H9 (cell line): ENCODE measurements at regions not wholly inside any gene's neighbourhood (a gene's known extent, or its start where the extent isn't known, plus 50 kb on each side); places are given as distances from the start of the nearest gene placed in this dataset.

Source experiments
- DNase-seq: peaks from one replicate; pipeline ENCODE4 v3.0.0-alpha.2; 2017
- H2AFZ ChIP-seq: one replicate; pipeline ENCODE4 v1.6.1; 2013; ENCODE audit warnings: mild to moderate bottlenecking, low read length, control low read depth, moderate library complexity
- H2AK5ac ChIP-seq: 2 replicates; pipeline ENCODE4 v1.6.1; 2013; ENCODE audit warnings: low read length, control low read depth, mixed read lengths; ENCODE audit not compliant: insufficient read length
- H2BK120ac ChIP-seq: one replicate; pipeline ENCODE4 v1.6.1; 2013; ENCODE audit warnings: low read depth, mild to moderate bottlenecking, low read length, control low read depth, inconsistent platforms; ENCODE audit not compliant: poor library complexity, severe bottlenecking
- H2BK12ac ChIP-seq: 2 replicates; pipeline ENCODE4 v1.6.1; 2013; ENCODE audit warnings: low read length, control low read depth, mixed read lengths, low read depth; ENCODE audit not compliant: insufficient read length
- H2BK15ac ChIP-seq: 2 replicates; pipeline ENCODE4 v1.6.1; 2013; ENCODE audit warnings: low read depth, low read length, control low read depth
- H2BK20ac ChIP-seq: one replicate; pipeline ENCODE4 v1.6.1; 2013; ENCODE audit warnings: low read depth, mild to moderate bottlenecking, low read length, control low read depth, inconsistent platforms; ENCODE audit not compliant: poor library complexity, severe bottlenecking
- H2BK5ac ChIP-seq: 2 replicates; pipeline ENCODE4 v1.6.1; 2013; ENCODE audit warnings: low read length, control low read depth, mixed read lengths; ENCODE audit not compliant: insufficient read length
- H3K14ac ChIP-seq: 2 replicates; pipeline ENCODE4 v1.6.1; 2013; ENCODE audit warnings: low read length, control low read depth; ENCODE audit not compliant: insufficient read depth
- H3K18ac ChIP-seq: 2 replicates; pipeline ENCODE4 v1.6.1; 2013; ENCODE audit warnings: low read depth, mild to moderate bottlenecking, mixed read lengths, low read length, control low read depth; ENCODE audit not compliant: insufficient read length
- H3K23ac ChIP-seq: 2 replicates; pipeline ENCODE4 v1.6.1; 2013; ENCODE audit warnings: low read length, control low read depth, mixed read lengths, low read depth; ENCODE audit not compliant: insufficient read length
- H3K23me2 ChIP-seq: 2 replicates; pipeline ENCODE4 v1.6.1; 2013; ENCODE audit warnings: low read depth, mild to moderate bottlenecking, mixed read lengths, low read length, control low read depth; ENCODE audit not compliant: insufficient read length, poor library complexity, severe bottlenecking
- H3K27ac ChIP-seq: 2 replicates; pipeline ENCODE4 v1.5.1; 2013; ENCODE audit warnings: low read length, control low read depth, mixed read lengths, low read depth; ENCODE audit not compliant: insufficient read length
- H3K27me3 ChIP-seq: 2 replicates; pipeline ENCODE4 v1.6.1; 2013; ENCODE audit warnings: low read length, control low read depth, inconsistent platforms; ENCODE audit not compliant: insufficient read depth
- H3K4ac ChIP-seq: 2 replicates; pipeline ENCODE4 v1.6.1; 2013; ENCODE audit warnings: low read depth, mild to moderate bottlenecking, control low read depth, inconsistent platforms, low read length, moderate library complexity
- H3K4me1 ChIP-seq: 2 replicates; pipeline ENCODE4 v1.6.1; 2013; ENCODE audit warnings: low read length, control low read depth, inconsistent platforms; ENCODE audit not compliant: insufficient read depth
- H3K4me2 ChIP-seq: 2 replicates; pipeline ENCODE4 v1.6.1; 2013; ENCODE audit warnings: low read length, control low read depth, mixed read lengths; ENCODE audit not compliant: insufficient read length, insufficient read depth
- H3K56ac ChIP-seq: 2 replicates; pipeline ENCODE4 v1.6.1; 2013; ENCODE audit warnings: low read depth, mild to moderate bottlenecking, mixed read lengths, low read length, control low read depth; ENCODE audit not compliant: insufficient read length
- H3K79me1 ChIP-seq: 2 replicates; pipeline ENCODE4 v1.6.1; 2013; ENCODE audit warnings: low read depth, mild to moderate bottlenecking, moderate library complexity, low read length, control low read depth, inconsistent platforms; ENCODE audit not compliant: insufficient read depth, poor library complexity, severe bottlenecking
- H3K79me2 ChIP-seq: 2 replicates; pipeline ENCODE4 v1.6.1; 2013; ENCODE audit warnings: low read length, control low read depth, inconsistent platforms; ENCODE audit not compliant: insufficient read depth
- H3K9ac ChIP-seq: 2 replicates; pipeline ENCODE4 v1.6.1; 2013; ENCODE audit warnings: low read length, control low read depth, mixed read lengths; ENCODE audit not compliant: insufficient read length; ENCODE audit errors: extremely low read depth
- H3K9me3 ChIP-seq: one replicate; pipeline ENCODE4 v1.6.1; 2013; ENCODE audit warnings: low read depth, low read length, inconsistent platforms; ENCODE audit not compliant: control insufficient read depth
- H3T11ph ChIP-seq: one replicate; pipeline ENCODE4 v1.6.1; 2013; ENCODE audit warnings: mild to moderate bottlenecking, low read length, control low read depth, inconsistent platforms
- H4K20me1 ChIP-seq: one replicate; pipeline ENCODE4 v1.6.1; 2013; ENCODE audit not compliant: control insufficient read depth, insufficient read length, insufficient read depth
- H4K5ac ChIP-seq: 2 replicates; pipeline ENCODE4 v1.6.1; 2013; ENCODE audit warnings: low read depth, mild to moderate bottlenecking, mixed read lengths, low read length, control low read depth; ENCODE audit not compliant: insufficient read length
- H4K8ac ChIP-seq: replicated peaks from 2 replicates; pipeline ENCODE4 v1.6.1; 2013; ENCODE audit warnings: low read length, control low read depth, mixed read lengths, low read depth; ENCODE audit not compliant: insufficient read length
- H4K91ac ChIP-seq: 2 replicates; pipeline ENCODE4 v1.6.1; 2013; ENCODE audit warnings: low read depth, mild to moderate bottlenecking, moderate library complexity, mixed read lengths, low read length, control low read depth; ENCODE audit not compliant: insufficient read length
- H3K27ac Mint-ChIP-seq, 3 experiments: 2 replicates in 2 of 3; 3 replicates in 1 of 3; pipeline ENCODE4 v1.8.0; 2020 to 2021; ENCODE audit warnings: mixed read lengths in 3 of 3, mild to moderate bottlenecking in 1 of 3, moderate library complexity in 1 of 3
- H3K27me3 Mint-ChIP-seq: 2 replicates; pipeline ENCODE4 v1.8.0; 2021; ENCODE audit warnings: low read depth, mild to moderate bottlenecking, moderate library complexity, mixed read lengths
- H3K36me3 Mint-ChIP-seq, 3 experiments: 2 replicates in 2 of 3; 3 replicates in 1 of 3; pipeline ENCODE4 v1.8.0; 2020 to 2021; ENCODE audit warnings: low read depth in 3 of 3, mixed read lengths in 3 of 3; ENCODE audit not compliant: insufficient read depth in 1 of 3
- H3K4me1 Mint-ChIP-seq, 2 experiments: 2 replicates each; pipeline ENCODE4 v1.8.0; 2020; ENCODE audit warnings: mixed read lengths in 2 of 2
- H3K4me3 Mint-ChIP-seq, 2 experiments: 2 replicates in 1 of 2; 3 replicates in 1 of 2; pipeline ENCODE4 v1.8.0; 2020 to 2021; ENCODE audit warnings: mild to moderate bottlenecking in 2 of 2, mixed read lengths in 2 of 2, moderate library complexity in 1 of 2
- H3K9me3 Mint-ChIP-seq, 2 experiments: 2 replicates in 1 of 2; 3 replicates in 1 of 2; pipeline ENCODE4 v1.8.0; 2020; ENCODE audit warnings: mild to moderate bottlenecking in 2 of 2, mixed read lengths in 2 of 2, moderate library complexity in 1 of 2
- WGBS: extraction: QIAGEN DNeasy Blood & Tissue Kit; methylation state at CpG from one replicate; pipeline ENCODE4 v1.1.7; 2013; ENCODE audit warnings: missing lambda C conversion rate, low lambda C conversion rate, mixed read lengths; ENCODE audit not compliant: insufficient read length; ENCODE audit errors: extremely low coverage; 5-methylcytosine and 5-hydroxymethylcytosine counted together
- TF ChIP-seq, protein P1 (sequence below): fragments of 200-600 bp; sonication (generic); conservative IDR thresholded peaks from 3 replicates; pipeline ENCODE4 v1.8.0; 2021; ENCODE audit warnings: antibody characterized with exemption, mild to moderate bottlenecking

- no peak overlapping the region for H3K4me3 Mint-ChIP-seq
Measured at GRCh38 chr3:14598143-14598569, 53.4 kb upstream of the CCDC174 start.

More at GRCh38 chr3:14598143-14598569, 53.4 kb upstream of the CCDC174 start:
- H3K9ac ChIP-seq = no peak overlapping the region
- H3K9me3 ChIP-seq = no peaks in the 10 kb centered on the region
- no CpG with 5 or more reads among the region's 9 CpGs for WGBS
- no peak overlapping the region for H4K5ac ChIP-seq
- H3K27me3 ChIP-seq = no peaks in the 10 kb centered on the region; the same call in 1 of the 2 replicates
- no peak overlapping the region for H4K8ac ChIP-seq
- H3K18ac ChIP-seq = no peak overlapping the region
- no peaks in the 10 kb centered on the region for H3K36me3 Mint-ChIP-seq
- no peaks in the 10 kb centered on the region for H3K4me1 ChIP-seq
- H3K56ac ChIP-seq = no peak overlapping the region
- no peak overlapping the region for H2BK12ac ChIP-seq
- H4K20me1 ChIP-seq = no peaks in the 10 kb centered on the region
- no peak overlapping the region for H3K27ac ChIP-seq
- no peak overlapping the region for H3K14ac ChIP-seq
- DNase-seq = peak; percentile 68
- H3K23me2 ChIP-seq = no peaks in the 10 kb centered on the region
- H3K79me2 ChIP-seq = no peaks in the 10 kb centered on the region
- peaks cover 8 to 11% of the 10 kb centered on the region in 2 experiments; a peak in 3 of 4 replicates for H3K4me1 Mint-ChIP-seq
- H3K79me1 ChIP-seq = no peaks in the 10 kb centered on the region
- H4K91ac ChIP-seq = no peak overlapping the region
- H3K27me3 Mint-ChIP-seq = peaks cover 43% of the 10 kb centered on the region
- no peak overlapping the region for H2AFZ ChIP-seq
- no peak overlapping the region for H3T11ph ChIP-seq
- TF ChIP-seq, protein P1, sequence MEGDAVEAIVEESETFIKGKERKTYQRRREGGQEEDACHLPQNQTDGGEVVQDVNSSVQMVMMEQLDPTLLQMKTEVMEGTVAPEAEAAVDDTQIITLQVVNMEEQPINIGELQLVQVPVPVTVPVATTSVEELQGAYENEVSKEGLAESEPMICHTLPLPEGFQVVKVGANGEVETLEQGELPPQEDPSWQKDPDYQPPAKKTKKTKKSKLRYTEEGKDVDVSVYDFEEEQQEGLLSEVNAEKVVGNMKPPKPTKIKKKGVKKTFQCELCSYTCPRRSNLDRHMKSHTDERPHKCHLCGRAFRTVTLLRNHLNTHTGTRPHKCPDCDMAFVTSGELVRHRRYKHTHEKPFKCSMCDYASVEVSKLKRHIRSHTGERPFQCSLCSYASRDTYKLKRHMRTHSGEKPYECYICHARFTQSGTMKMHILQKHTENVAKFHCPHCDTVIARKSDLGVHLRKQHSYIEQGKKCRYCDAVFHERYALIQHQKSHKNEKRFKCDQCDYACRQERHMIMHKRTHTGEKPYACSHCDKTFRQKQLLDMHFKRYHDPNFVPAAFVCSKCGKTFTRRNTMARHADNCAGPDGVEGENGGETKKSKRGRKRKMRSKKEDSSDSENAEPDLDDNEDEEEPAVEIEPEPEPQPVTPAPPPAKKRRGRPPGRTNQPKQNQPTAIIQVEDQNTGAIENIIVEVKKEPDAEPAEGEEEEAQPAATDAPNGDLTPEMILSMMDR = no peak
- no peak overlapping the region for H2AK5ac ChIP-seq
- peaks cover under 1% of the 10 kb centered on the region in 2 experiments; a peak in 3 of 5 replicates for H3K9me3 Mint-ChIP-seq
- no peak overlapping the region for H2BK20ac ChIP-seq
- no peak overlapping the region for H3K4ac ChIP-seq
- H3K27ac Mint-ChIP-seq = no peak overlapping the region
- H3K4me2 ChIP-seq = no peak overlapping the region
- H2BK15ac ChIP-seq = no peak overlapping the region
- H3K23ac ChIP-seq = no peak overlapping the region
- no peak overlapping the region for H2BK5ac ChIP-seq
- no peak overlapping the region for H2BK120ac ChIP-seq
